ENCODE measurements at regions not wholly inside any gene's neighbourhood (a gene's known extent, or its start where the extent isn't known, plus 50 kb on each side); places are given as distances from the start of the nearest gene placed in this dataset.

GRCh38 chr15:72888811-72889210 lies 105.3 kb upstream of the ADPGK start:
- no peak overlapping the region for H3K4me3 ChIP-seq (replicated peaks in 1 of 2; ENCODE audit: low read depth in 2 of 2, low read length in 2 of 2)
- no peak for DNase-seq (ENCODE audit: low read depth in 2 of 2)
- no peak for TF ChIP-seq CTCF (IDR thresholded peaks at IDR 0.05; ENCODE audit: low read depth, low read length)

- DNase-seq (ENCODE audit: low read depth in 2 of 2) = no peak
- no peak overlapping the region for H3K4me3 ChIP-seq (replicated peaks in 1 of 2; ENCODE audit: low read depth in 2 of 2, low read length in 2 of 2)
- TF ChIP-seq CTCF (IDR thresholded peaks at IDR 0.05; ENCODE audit: low read depth, low read length) = no peak
Measured at GRCh38 chr15:72888211-72888610, 104.7 kb upstream of the ADPGK start.

GRCh38 chr15:72887376-72887775 lies 103.8 kb upstream of the ADPGK start:
- no peak for DNase-seq (ENCODE audit: low read depth in 2 of 2)
- no peak for TF ChIP-seq CTCF (IDR thresholded peaks at IDR 0.05; ENCODE audit: low read depth, low read length)
- no peak overlapping the region for H3K4me3 ChIP-seq (replicated peaks in 1 of 2; ENCODE audit: low read depth in 2 of 2, low read length in 2 of 2)

- no peak for TF ChIP-seq CTCF (IDR thresholded peaks at IDR 0.05; ENCODE audit: low read depth, low read length)
- no peak for DNase-seq (ENCODE audit: low read depth in 2 of 2)
- H3K4me3 ChIP-seq (replicated peaks in 1 of 2; ENCODE audit: low read depth in 2 of 2, low read length in 2 of 2) = no peak overlapping the region
Measured at GRCh38 chr15:72884311-72884710, 100.8 kb upstream of the ADPGK start.

- no peak for TF ChIP-seq CTCF (IDR thresholded peaks at IDR 0.05; ENCODE audit: low read depth, low read length)
- no peak for DNase-seq (ENCODE audit: low read depth in 2 of 2)
- no peak overlapping the region for H3K4me3 ChIP-seq (replicated peaks in 1 of 2; ENCODE audit: low read depth in 2 of 2, low read length in 2 of 2)
Measured at GRCh38 chr15:72873379-72874233, 90.0 kb upstream of the ADPGK start.

GRCh38 chr15:72872066-72872845 lies 88.7 kb upstream of the ADPGK start:
- TF ChIP-seq CTCF (IDR thresholded peaks at IDR 0.05; ENCODE audit: low read depth, low read length) = no peak
- DNase-seq (ENCODE audit: low read depth in 2 of 2) = no peak
- no peak overlapping the region for H3K4me3 ChIP-seq (replicated peaks in 1 of 2; ENCODE audit: low read depth in 2 of 2, low read length in 2 of 2)
